NCI-H128 (cell line): ENCODE measurements at regions not wholly inside any gene's neighbourhood (a gene's known extent, or its start where the extent isn't known, plus 50 kb on each side); places are given as distances from the start of the nearest gene placed in this dataset.
"Not testable (repeated sequence)": the region's sequence is repeated elsewhere in the genome, so short reads cannot be mapped to it uniquely, and the experiment has no call there.

Experiments
- DNase-seq: peaks from one replicate; lab custom pipeline; 2025; ENCODE audit not compliant: unreplicated experiment; lab: John Stamatoyannopoulos, UW

DNA sequence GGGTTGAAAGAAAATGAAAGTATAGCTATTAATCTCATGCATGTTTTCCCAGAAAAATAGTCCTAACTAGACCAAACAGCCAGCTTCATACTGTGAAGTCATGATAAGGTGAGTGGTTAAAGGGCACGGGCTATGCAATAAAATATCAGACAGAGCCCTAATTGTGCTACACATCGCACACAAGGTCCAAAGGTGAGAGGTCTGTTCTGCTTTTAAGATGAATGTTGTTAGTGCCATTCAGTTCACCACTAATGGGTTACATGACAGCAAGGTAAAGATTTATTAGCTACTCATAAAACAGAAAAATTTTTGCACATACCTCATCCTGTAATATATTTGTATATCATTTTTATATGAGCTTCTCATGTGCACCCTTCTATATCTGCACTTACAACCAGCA, 105.0 kb upstream of the STK17B start:
- no peak for DNase-seq

GRCh38 chr2:196277002-196277401, 105.6 kb upstream of the STK17B start:
- DNase-seq, result no peak

GRCh38 chr2:196278491-196278911, 107.1 kb upstream of the STK17B start:
- no peak for DNase-seq

DNA sequence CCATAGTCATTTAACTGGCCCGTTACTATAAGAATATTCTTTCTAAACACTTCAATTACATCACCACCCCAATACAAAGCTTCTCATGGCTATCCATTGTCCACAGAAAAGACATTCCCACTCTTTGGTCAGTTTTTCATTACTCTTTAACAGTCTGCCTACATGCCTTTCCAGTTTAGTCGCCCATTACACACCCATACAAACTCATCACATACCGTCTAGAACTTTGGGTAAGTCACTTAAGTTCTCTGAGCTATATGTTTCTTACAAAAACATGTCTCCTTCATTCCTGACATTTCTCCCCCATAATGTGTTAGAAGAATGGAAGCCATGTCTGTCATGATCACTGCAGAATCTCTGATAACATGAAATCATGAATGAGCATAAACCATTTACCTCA, 108.2 kb upstream of the STK17B start:
- DNase-seq, result no peak

- DNase-seq, result no peak
Observed at GRCh38 chr2:196284144-196284844, 112.9 kb upstream of the STK17B start.

DNA sequence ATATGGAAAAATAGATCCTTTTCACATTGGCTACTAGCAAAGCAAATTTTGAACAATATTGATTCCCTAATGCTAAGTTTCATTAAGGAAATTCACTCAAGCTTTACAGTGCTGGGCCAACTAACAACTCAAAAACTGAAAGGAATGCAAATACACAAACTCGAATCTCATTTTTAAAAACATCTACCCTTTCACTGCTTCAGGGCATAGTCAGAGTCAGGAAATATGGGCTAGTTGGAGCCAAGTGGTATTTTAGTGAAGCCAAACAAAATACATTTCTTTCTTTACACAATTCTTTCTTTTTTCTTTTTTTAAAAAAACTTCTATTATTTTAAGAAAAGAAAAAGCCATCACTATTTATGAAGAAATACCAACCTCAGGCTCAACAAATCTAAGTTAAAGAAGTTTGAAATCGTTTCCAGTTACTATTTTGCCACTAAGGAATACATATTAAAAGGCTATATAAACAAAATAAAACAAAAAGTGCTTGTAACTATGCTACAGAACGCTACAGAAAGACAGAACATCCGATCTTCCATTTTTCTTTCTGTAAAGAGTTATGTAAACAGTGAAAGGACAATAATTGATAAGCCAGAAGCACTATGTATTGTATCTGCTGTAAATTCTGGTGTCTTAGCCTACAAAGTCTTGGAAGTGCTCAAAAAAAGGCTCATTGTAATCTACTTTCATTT, 113.6 kb upstream of the STK17B start:
- no peak for DNase-seq

DNA sequence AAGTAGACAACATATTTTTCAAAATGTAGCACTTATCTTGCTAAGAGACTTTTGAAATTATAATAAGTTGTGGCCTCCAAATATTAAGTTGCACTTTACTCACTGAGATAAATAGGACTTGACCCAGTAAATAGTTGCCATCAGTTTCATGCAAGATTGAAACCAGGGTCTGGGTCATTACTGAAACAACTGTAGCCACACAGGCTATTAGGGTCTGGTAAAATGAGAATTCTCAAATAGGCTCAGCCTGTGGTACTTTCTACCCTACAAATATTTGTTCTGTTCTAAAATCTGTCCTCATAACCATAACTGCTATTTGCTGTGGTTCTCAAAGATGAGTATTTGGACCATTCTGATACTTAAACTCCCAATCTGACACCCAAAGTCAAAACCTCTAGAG, 115.4 kb upstream of the STK17B start:
- DNase-seq, result no peak

GRCh38 chr2:196287523-196287922, 116.1 kb upstream of the STK17B start:
- no peak for DNase-seq

GRCh38 chr2:196288006-196288538, 116.7 kb upstream of the STK17B start:
- DNase-seq, result no peak

GRCh38 chr2:196289000-196289399, 117.6 kb upstream of the STK17B start:
- DNase-seq, result no peak

- DNase-seq, result no peak
Observed at GRCh38 chr2:196290136-196290535, 118.8 kb upstream of the STK17B start.

- no peak for DNase-seq
Observed at GRCh38 chr2:196290569-196290968, 119.2 kb upstream of the STK17B start.

DNA sequence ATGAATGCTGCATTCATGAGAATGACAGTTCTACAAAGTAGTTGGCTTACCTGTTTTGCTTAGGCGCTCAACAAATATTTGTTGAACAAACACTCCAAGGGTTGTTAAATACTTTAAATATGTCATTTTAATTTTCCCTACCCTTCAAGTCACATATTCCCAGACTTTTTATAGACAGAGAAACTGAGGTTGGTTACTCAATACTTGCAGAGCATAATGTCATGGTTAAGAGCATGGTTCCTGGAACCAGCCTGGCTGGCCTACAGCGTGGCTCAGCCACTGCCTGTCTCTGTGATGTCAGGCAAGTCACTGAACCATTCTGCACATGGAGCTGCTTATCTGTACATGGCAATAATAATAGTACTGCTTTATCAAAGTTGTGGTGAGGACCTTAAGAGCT, 120.0 kb upstream of the STK17B start:
- no peak for DNase-seq

DNA sequence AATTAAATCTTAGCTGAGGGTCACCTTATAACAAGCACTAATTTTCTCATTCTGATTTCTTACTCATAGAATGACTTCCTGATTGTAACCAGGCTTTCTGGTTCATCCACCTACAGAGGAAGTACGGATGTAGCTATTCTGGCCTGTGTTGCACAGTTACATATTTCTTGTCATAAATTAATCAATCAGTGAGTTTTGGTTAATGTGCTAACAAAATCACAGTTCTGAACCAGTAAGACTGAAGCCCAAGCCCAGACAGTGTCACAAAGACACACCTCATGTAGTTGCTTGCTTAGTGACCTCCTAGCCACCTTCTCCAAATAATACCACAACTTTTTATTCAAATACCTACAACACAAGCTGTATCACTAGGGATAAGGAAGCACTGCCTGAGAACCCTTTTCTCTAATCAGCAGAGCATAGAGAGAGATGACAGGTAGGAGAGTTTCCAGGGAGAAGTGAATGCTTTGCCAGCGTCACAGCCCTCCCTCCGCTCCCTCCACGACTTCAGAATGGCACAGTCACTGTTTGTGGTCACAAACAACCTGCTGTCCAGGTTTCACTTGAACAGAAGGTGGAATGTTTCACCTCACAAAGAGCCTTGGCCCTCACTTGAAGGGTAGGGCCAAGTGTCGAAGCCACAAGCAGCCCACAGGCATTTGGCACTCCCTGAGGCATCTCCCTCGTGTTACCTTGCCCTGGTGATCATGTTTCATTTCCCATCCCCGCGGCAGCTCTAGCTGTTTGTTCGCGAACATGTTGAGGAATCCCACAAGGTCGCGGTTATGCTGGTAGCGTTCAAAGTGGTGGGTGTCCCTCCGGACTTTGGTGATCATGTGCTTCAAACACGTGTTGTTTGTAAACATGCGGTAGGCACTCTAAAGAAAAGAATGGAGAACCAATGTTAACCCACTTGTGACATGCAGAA, 120.8 kb upstream of the STK17B start:
- no peak for DNase-seq

DNA sequence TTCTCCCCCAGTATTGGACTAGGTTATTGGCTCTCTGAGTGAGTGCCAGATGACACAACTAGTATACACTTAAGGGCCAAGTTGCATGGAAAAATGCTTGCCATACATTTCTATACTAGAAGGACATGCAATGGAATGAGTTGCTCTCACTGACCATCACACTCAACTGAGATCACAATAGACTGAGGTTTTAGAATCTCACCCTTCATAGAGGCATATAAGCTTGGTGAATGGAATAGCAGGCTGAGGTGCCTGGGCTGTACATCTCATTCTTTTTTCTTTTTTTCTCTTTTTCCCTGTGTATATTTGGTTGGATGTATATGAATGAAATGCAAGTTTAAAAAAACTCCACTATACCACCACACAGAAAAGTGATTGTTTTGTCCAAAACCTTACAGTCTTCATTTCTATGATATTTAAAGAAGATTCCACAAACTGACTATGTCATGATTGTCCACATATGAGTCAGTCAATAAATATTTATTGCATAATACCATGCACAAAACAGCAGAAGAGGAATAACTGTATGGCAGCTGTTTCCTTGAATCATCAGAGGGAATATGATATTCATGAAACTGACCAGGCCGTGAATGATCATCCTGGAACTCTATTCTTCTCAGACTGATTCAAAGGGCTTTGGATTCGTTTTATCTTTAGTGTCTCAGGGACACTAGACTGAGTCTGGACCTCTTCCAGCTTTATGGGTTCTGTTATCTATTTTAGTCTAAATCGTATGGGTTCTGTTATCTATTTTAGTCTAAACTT, 122.6 kb upstream of the STK17B start:
- no peak for DNase-seq

- DNase-seq, result no peak
Observed at GRCh38 chr2:196294516-196294909, 123.1 kb upstream of the STK17B start.

DNA sequence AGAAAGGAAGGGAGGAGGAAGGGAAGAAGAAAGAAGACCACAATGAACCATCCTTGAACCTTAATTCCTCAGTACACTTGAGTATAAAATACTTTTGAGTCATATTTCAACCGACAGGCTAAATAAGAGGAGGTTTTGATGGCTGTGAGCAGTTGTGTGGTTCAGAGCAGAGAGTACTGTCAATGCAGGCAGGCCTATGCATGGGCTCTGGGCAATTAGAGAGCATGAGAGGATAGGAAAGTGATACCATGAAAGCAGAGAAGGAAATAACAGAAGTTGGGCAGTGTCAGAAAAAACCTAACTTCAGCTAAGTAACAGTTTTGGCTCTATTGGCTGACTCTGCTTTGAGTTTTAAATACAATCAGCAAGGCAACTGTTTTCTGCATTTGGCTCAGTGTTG, 123.6 kb upstream of the STK17B start:
- no peak for DNase-seq

DNA sequence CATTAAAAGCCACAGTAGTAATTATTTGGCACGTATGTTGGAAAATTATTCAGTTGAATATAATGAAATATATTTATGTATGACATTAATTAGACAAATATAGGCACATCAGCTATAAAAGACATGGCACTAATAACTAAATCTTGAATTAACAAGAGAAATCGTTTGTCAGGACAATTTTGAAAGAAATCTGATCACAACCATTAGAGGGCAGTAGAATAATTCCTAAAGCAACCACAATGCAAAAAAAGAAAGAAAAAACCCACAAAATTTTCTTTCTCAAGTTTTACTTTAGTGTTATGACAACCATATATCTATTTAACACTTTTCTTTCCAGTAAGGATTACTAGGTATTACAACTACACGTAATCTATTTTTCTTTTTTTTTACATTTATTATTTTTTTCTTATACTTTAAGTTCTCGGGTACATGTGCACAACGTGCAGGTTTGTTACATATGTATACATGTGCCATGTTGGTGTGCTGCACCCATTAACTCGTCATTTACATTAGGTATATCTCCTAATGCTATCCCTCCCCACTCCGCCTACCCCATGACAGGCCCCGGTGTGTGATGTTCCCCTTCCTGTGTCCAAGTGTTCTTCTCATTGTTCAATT, 126.8 kb upstream of the STK17B start:
- not testable (repeated sequence) for DNase-seq

DNA sequence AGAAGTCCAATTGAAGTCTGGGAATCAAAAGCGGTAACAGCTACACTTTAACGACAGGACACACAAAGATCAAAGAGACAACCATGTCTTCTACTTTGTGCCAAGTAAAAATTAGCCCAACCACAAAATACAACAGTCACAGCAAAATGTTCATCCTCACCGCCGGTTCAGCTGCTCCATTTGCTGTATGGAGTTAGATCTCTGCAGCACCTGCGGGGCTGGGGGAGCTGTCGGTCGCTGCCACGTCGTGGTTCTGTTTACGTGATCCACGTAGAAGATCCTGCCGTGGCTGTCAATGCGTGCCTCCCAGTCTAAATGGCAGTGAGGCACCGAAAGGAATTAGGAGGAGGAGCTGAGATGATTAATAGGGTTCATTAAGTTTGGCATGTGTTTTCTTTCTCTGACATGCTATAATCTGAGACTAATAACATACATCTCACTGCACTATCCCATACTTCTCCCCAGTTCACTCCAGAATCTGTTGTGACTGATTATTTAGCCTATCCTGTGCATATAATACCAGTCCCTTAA, 136.5 kb upstream of the STK17B start:
- no peak for DNase-seq

- no peak for DNase-seq
Observed at GRCh38 chr2:196309691-196310090, 138.3 kb upstream of the STK17B start.
